GM13977 (cell line): ENCODE measurements at regions not wholly inside any gene's neighbourhood (a gene's known extent, or its start where the extent isn't known, plus 50 kb on each side); places are given as distances from the start of the nearest gene placed in this dataset.

ENCODE experiments used
- DNase-seq: peaks from one replicate; pipeline ENCODE4 v3.0.0; 2012; ENCODE audit warnings: low spot score
- in situ Hi-C: fragments of 300-500 bp; cut with MboI; formaldehyde crosslinking; loops from one replicate; pipeline ENCODE4 v1.12.0; 2022; ENCODE audit warnings: low sequenced_read_pairs, low pct_unique_long_range_greater_than_20kb, mixed read lengths, inconsistent platforms; ENCODE audit not compliant: unreplicated experiment
- TF ChIP-seq, protein P1 (sequence below): IDR thresholded peaks from 2 replicates; pipeline ENCODE4 v1.5.1; 2012; ENCODE audit warnings: mild to moderate bottlenecking, control low read depth; ENCODE audit not compliant: insufficient read depth; ENCODE audit errors: extremely low read depth, missing control alignments

GRCh38 chr5:159850160-159850559 is 66.1 kb upstream of the ADRA1B start:
- DNase-seq: no peak
- TF ChIP-seq, protein P1, sequence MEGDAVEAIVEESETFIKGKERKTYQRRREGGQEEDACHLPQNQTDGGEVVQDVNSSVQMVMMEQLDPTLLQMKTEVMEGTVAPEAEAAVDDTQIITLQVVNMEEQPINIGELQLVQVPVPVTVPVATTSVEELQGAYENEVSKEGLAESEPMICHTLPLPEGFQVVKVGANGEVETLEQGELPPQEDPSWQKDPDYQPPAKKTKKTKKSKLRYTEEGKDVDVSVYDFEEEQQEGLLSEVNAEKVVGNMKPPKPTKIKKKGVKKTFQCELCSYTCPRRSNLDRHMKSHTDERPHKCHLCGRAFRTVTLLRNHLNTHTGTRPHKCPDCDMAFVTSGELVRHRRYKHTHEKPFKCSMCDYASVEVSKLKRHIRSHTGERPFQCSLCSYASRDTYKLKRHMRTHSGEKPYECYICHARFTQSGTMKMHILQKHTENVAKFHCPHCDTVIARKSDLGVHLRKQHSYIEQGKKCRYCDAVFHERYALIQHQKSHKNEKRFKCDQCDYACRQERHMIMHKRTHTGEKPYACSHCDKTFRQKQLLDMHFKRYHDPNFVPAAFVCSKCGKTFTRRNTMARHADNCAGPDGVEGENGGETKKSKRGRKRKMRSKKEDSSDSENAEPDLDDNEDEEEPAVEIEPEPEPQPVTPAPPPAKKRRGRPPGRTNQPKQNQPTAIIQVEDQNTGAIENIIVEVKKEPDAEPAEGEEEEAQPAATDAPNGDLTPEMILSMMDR: no peak
- in situ Hi-C loops: no loop called here

DNA sequence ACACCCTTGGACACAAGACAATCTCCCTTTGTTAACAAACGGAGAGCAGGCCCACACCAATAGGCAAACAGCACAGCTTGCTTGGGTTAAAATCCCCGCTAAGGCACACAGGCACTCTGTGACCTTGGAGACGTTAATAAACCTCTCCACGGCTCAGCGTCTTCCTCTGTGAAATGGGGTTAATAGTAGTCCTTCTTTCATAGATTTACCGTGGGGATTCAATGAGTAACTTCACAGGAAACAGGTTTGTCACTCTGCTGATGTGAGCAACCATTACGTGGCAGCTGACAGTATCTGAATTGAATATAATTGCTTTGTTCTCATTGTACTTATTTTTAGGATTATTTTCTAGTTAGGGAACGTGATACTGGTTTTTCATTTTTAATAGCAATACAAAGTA is 65.2 kb upstream of the ADRA1B start:
- DNase-seq: no peak
- TF ChIP-seq, protein P1: no peak
- in situ Hi-C loops: no loop called here

DNA sequence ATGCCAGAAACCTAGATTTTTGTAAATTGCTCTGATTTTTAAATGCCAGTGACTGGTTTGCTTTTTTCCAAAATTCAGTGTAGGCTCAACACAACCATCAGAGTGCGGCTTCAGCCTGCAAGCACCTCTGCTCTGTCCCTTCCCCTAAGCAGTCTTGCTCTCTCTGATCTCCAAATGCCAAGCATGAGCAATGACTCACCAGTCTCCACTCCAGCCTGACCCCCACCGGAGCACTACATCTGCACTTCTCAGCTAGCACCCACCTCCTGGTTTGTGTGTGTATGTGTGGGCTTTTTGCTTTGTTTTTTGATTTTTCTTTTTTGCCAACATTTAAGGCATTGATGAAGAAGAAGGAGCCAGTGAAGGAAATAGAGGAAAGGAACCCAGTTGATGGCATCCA is 61.4 kb upstream of the ADRA1B start:
- no peak for DNase-seq
- in situ Hi-C loops: no loop called here
- TF ChIP-seq, protein P1: no peak

GRCh38 chr5:159855476-159856191 is 60.6 kb upstream of the ADRA1B start:
- in situ Hi-C loops: no loop called here

GRCh38 chr5:159858871-159859270 is 57.4 kb upstream of the ADRA1B start:
- in situ Hi-C loops: no loop called here
- TF ChIP-seq, protein P1: no peak
- DNase-seq: no peak

More at GRCh38 chr5:159855476-159856191, 60.6 kb upstream of the ADRA1B start:
- TF ChIP-seq, protein P1: no peak
- no peak for DNase-seq

- in situ Hi-C loops: no loop called here
- TF ChIP-seq, protein P1: no peak
- DNase-seq: no peak
Observed at GRCh38 chr5:159861086-159861485, 55.2 kb upstream of the ADRA1B start.
